ENCODE measurements at regions not wholly inside any gene's neighbourhood (a gene's known extent, or its start where the extent isn't known, plus 50 kb on each side); places are given as distances from the start of the nearest gene placed in this dataset. TPM values are rescaled to one million over a fixed set of nuclear protein-coding genes. Genes with fewer than 3 reads are reported as not detected.

DNA sequence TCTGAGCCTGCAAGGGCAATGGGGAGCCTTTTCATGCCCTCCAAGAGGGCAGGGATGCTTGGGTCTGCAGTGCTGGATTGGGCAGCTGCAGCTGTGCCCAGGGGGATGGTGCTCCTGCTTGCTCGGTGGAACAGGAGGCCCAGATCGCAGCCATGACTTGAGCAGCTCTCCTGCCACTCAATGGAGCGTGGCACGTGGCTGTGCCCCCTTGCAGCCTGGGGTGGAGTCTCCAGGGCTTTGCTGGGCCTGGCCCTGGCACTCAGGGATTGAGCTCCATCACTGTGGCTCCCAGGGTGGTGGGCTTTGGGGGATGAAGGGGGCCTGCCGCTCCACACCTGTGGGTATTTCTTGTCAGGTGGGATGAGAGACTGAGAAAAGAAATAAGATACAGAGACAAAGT is 53.4 kb upstream of the IBSP start:
- intact Hi-C loops (cut with DNase I), result no loop called here

More for the DNA sequence above, 53.4 kb upstream of the IBSP start:
- TF ChIP-seq EP300 (IDR thresholded peaks at IDR 0.05), result no peak
- TF ChIP-seq CTCF (IDR thresholded peaks at IDR 0.05), result no peak
- Histone ChIP-seq H3K9me3 (no peaks in the 10 kb centered on the region), H3K27me3 (no peaks in the 10 kb centered on the region), H3K4me1 (ENCODE audit: insufficient read depth) (no peaks in the 10 kb centered on the region), H3K27ac (no peak overlapping the region), H3K4me3 (no peak overlapping the region), H3K36me3 (no peaks in the 10 kb centered on the region)
- WGBS, 3 donors, result 89 to 96% (median 92%) methylated on average over 5 of the region's 5 CpGs
- no peak for DNase-seq

Small RNA genes in the stretch of these regions (small RNA-seq; reads per million reads assigned to genes)
- gene RF00019, result not detected
